ENCODE measurements at regions not wholly inside any gene's neighbourhood (a gene's known extent, or its start where the extent isn't known, plus 50 kb on each side); places are given as distances from the start of the nearest gene placed in this dataset.

GRCh38 chrX:39328661-39329060 is 527.4 kb downstream of the MID1IP1 start (continued):
- TF ChIP-seq ZNF521 (tag by site-specific recombination; IDR thresholded peaks at IDR 0.05) (no peak), ZNF211 (tag by site-specific recombination; IDR thresholded peaks at IDR 0.05; ENCODE audit: low read depth) (no peak), ZSCAN16 (tag by site-specific recombination; IDR thresholded peaks at IDR 0.05) (no peak)

DNA sequence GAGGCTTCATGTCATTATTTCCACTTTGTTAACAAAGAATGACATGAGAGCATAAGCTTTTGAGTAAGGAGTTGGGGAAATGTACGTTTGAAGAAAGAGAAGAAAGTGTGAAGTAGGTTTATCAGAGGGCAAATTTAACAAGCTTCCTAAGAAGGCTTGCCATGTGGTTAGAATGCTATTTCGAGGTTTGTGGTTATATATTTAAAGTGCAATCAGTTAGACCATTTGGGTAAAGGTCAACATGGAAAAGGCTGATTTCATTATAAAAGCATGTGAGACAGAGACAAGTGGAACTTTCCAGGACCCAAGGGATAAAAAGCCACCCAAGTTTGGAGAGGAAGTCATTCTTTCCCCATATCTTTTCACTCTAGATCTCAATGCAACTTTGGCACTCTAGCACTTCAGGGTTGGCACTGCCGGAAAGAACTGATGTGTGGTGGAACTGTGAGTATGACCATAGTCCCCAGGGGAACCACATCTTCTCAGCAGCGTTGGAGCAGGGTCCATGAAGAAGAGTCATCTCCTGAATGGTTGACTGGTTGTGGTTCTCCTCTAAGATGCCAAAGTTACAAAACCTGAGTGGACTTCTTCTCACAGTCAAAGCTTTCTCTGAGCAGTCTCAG is 529.9 kb downstream of the MID1IP1 start:
- no peak for TF ChIP-seq ZNF548 (tag by site-specific recombination; IDR thresholded peaks at IDR 0.05)
- no peak for TF ChIP-seq ZBTB26 (tag by site-specific recombination; optimal IDR thresholded peaks at IDR 0.05)
- TF ChIP-seq ZNF837 (tag by site-specific recombination; IDR thresholded peaks at IDR 0.05), result no peak
- no peak for TF ChIP-seq ZNF792 (tag by site-specific recombination; IDR thresholded peaks at IDR 0.05)
- no peak for TF ChIP-seq ZNF544 (tag by site-specific recombination; IDR thresholded peaks at IDR 0.05)
- TF ChIP-seq ZFP69B (tag by site-specific recombination; IDR thresholded peaks at IDR 0.05), result no peak
- no peak for TF ChIP-seq ZFP3 (tag by site-specific recombination; IDR thresholded peaks at IDR 0.05; ENCODE audit: low read depth)
- no peak for TF ChIP-seq ZNF155 (tag by site-specific recombination; IDR thresholded peaks at IDR 0.05)
- no peak for TF ChIP-seq ZSCAN18 (tag by site-specific recombination; IDR thresholded peaks at IDR 0.05)
- TF ChIP-seq ZNF248 (tag by site-specific recombination; IDR thresholded peaks at IDR 0.05), result no peak
- TF ChIP-seq GLIS1 (tag by site-specific recombination; IDR thresholded peaks at IDR 0.05), result no peak
- TF ChIP-seq ZNF423 (tag by site-specific recombination; IDR thresholded peaks at IDR 0.05), result no peak
- no peak for TF ChIP-seq ZNF211 (tag by site-specific recombination; IDR thresholded peaks at IDR 0.05; ENCODE audit: low read depth)
- TF ChIP-seq ZNF416 (tag by site-specific recombination; IDR thresholded peaks at IDR 0.05), result no peak
- no peak for TF ChIP-seq ZNF121 (tag by site-specific recombination; IDR thresholded peaks at IDR 0.05)
- TF ChIP-seq ZFP37 (tag by site-specific recombination; IDR thresholded peaks at IDR 0.05), result no peak
- no peak for TF ChIP-seq WT1 (tag by site-specific recombination; IDR thresholded peaks at IDR 0.05)
- no peak for TF ChIP-seq ZNF394 (tag by site-specific recombination; IDR thresholded peaks at IDR 0.05; ENCODE audit: borderline replicate concordance)
- Histone ChIP-seq H3K4me1 (ENCODE audit: control insufficient read depth, insufficient read depth, low read length) (no peaks in the 10 kb centered on the region; the same call in 1 of the 2 replicates), H3K9me3 (ENCODE audit: control insufficient read depth, insufficient read depth, low read depth, low read length) (no peaks in the 10 kb centered on the region), H3K4me3 (ENCODE audit: low read depth, low read length) (no peak overlapping the region), H3K27ac (ENCODE audit: extremely low read depth, low read depth, low read length) (no peak overlapping the region), H3K36me3 (ENCODE audit: control insufficient read depth in 2 of 2, insufficient read depth in 1 of 2, low read length in 2 of 2) (no peaks in the 10 kb centered on the region)
- ChIA-PET POLR2A (no interaction called here), CTCF (no interaction called here)

GRCh38 chrX:39333451-39333850 is 532.2 kb downstream of the MID1IP1 start:
- Histone ChIP-seq H3K4me3 (ENCODE audit: low read depth, low read length) (no peak overlapping the region), H3K9me3 (ENCODE audit: control insufficient read depth, insufficient read depth, low read depth, low read length) (no peaks in the 10 kb centered on the region), H3K36me3 (ENCODE audit: control insufficient read depth in 2 of 2, insufficient read depth in 1 of 2, low read length in 2 of 2) (no peaks in the 10 kb centered on the region), H3K27ac (ENCODE audit: extremely low read depth, low read depth, low read length) (no peak overlapping the region), H3K4me1 (ENCODE audit: control insufficient read depth, insufficient read depth, low read length) (peaks cover 6% of the 10 kb centered on the region)
- ChIA-PET CTCF (no interaction called here), POLR2A (no interaction called here)
- TF ChIP-seq SETDB1 (IDR thresholded peaks at IDR 0.05; ENCODE audit: insufficient read length, low read length) (no peak), ZNF600 (tag by site-specific recombination; IDR thresholded peaks at IDR 0.05) (no peak), TRIM28 (IDR thresholded peaks at IDR 0.05; ENCODE audit: borderline replicate concordance, low read length) (no peak), ZNF202 (tag by site-specific recombination; IDR thresholded peaks at IDR 0.05; ENCODE audit: borderline replicate concordance) (no peak), ZNF10 (tag by site-specific recombination; IDR thresholded peaks at IDR 0.05) (no peak), ZNF48 (tag by site-specific recombination; IDR thresholded peaks at IDR 0.05) (no peak), ZNF514 (tag by site-specific recombination; IDR thresholded peaks at IDR 0.05) (no peak), ZNF248 (tag by site-specific recombination; IDR thresholded peaks at IDR 0.05) (no peak), ZNF747 (tag by site-specific recombination; IDR thresholded peaks at IDR 0.05) (no peak), ZSCAN18 (tag by site-specific recombination; IDR thresholded peaks at IDR 0.05) (no peak), MEIS1 (CRISPR knock-in tag; IDR thresholded peaks at IDR 0.05; ENCODE audit: borderline replicate concordance) (no peak), ZNF768 (tag by site-specific recombination; IDR thresholded peaks at IDR 0.05) (no peak)
- TF ChIP-seq, protein P1, sequence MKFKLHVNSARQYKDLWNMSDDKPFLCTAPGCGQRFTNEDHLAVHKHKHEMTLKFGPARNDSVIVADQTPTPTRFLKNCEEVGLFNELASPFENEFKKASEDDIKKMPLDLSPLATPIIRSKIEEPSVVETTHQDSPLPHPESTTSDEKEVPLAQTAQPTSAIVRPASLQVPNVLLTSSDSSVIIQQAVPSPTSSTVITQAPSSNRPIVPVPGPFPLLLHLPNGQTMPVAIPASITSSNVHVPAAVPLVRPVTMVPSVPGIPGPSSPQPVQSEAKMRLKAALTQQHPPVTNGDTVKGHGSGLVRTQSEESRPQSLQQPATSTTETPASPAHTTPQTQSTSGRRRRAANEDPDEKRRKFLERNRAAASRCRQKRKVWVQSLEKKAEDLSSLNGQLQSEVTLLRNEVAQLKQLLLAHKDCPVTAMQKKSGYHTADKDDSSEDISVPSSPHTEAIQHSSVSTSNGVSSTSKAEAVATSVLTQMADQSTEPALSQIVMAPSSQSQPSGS (tag by site-specific recombination; IDR thresholded peaks at IDR 0.05; ENCODE audit: low read depth), result no peak

Data from HEK293 (cell line).